HG02798 (cell line): ENCODE measurements at regions not wholly inside any gene's neighbourhood (a gene's known extent, or its start where the extent isn't known, plus 50 kb on each side); places are given as distances from the start of the nearest gene placed in this dataset.

Experiments used
- ATAC-seq: cut with Tn5 transposase; IDR thresholded peaks from one replicate; pipeline ENCODE4 v1.9.1; 2021; ENCODE audit warnings: mild to moderate bottlenecking; ENCODE audit not compliant: unreplicated experiment, poor library complexity

DNA sequence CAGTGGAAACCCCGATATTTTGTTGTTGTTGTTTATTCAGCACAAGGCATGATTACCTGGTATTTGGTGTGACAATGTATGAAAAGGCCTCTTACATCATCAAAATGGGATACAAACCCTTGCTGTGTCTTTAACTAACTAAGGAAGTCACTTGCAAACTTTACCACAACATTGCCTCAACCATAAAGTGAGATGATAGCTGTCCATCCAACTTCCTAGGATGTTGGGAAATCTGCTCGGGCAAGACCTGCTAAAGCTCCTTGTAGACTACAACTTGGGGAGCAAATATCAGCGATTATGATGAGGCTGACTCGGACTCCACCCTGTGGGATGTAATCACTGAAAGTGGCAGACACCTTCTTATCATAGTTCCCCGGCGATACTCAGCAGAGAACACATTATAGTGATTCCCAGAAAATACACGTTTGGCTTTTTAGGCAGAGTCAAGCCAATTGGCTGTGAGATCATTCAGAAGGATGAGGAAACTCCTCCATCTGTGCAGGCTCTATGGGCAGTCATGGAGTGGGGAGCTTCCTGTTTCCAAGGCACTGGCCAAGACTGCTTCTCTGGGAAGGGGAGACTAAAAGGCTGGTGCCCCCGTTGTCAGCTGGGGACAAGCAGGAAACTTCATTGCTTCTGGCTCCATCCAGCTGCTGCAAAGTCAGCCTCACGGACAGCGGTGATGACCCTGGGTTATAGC lies 289.0 kb downstream of the RNF144A start:
- no peak for ATAC-seq

GRCh38 chr2:7207631-7208030 lies 290.4 kb downstream of the RNF144A start:
- no peak for ATAC-seq

GRCh38 chr2:7209757-7210555 lies 292.7 kb downstream of the RNF144A start:
- no peak for ATAC-seq

GRCh38 chr2:7210712-7211111 lies 293.5 kb downstream of the RNF144A start:
- ATAC-seq = no peak

GRCh38 chr2:7225848-7226247 lies 308.6 kb downstream of the RNF144A start:
- ATAC-seq = no peak

DNA sequence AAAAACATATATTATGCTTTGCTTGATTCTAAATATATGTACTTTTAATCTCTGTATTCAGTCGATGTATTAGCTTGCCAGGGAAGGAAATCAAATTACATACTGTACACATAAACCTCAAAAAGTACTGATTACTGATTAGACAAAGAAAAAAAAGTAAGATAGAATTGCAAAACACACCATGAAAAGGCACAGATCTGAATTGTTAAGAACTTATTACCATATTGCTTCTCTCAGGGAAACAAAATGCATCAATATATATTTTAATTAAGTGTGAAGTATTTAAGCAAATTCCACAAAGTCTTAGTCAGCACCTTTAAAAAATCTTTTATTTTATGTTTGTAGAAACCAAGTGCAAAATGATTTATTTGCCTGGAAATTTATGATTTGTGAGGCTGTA lies 309.3 kb downstream of the RNF144A start:
- ATAC-seq = no peak

DNA sequence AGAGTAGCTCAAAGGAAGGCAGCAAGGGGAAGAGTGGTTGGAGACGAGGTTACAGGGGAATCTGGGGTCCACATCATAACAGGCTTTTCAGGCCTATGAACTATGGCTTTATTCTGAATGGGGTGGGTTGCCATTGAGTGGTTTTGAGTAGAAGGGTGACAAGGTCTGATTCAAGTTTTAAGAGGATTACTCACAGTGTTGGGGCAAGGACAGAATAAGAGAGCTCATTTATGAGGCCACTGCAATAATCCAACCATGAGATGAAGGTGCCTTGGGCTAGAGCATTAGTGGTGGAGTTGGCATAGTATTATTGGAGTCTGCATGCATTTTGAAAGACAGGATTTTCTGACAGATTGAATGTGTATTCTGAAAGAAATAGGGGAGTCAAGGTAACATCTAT lies 315.9 kb downstream of the RNF144A start:
- ATAC-seq = no peak

DNA sequence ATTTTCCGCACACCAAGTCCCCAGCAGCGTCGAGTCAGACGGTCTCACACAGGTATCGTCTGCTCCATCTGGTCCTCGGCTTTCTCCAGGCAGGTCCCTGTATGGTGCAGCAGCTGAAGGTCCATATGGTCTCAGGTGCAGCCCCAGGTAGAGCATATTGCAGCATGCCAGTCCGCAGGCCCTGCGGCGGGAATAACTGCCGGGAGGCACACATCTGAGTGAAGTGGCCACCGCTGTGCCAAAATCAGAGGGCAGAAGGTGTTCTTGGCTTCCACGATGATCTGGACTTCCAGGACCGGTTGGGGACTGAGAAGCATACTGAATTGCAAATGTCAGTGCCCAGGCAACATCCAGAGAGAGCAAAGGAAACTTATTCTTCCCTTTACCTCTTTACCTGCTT lies 320.3 kb downstream of the RNF144A start:
- ATAC-seq = no peak

DNA sequence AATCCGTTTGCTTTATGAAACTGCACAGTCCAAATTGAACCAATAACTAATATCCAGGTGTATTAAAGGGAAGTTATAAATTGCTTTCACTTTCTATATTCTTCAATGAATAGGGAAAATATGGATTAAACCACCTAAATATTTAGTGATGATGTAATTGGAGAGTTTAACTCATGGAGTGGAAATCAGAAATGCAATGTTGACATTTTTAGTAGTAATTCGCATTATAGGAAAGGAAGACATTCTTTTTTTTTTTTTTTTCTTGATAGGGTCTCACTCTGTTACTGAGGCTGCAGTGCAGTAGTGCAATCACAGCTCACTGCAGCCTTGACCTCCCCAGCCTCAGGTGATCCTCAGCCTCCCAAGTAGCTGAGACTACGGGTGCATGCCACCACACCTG lies 321.9 kb downstream of the RNF144A start:
- ATAC-seq = no peak

GRCh38 chr2:7241041-7241745 lies 324.0 kb downstream of the RNF144A start:
- no peak for ATAC-seq

DNA sequence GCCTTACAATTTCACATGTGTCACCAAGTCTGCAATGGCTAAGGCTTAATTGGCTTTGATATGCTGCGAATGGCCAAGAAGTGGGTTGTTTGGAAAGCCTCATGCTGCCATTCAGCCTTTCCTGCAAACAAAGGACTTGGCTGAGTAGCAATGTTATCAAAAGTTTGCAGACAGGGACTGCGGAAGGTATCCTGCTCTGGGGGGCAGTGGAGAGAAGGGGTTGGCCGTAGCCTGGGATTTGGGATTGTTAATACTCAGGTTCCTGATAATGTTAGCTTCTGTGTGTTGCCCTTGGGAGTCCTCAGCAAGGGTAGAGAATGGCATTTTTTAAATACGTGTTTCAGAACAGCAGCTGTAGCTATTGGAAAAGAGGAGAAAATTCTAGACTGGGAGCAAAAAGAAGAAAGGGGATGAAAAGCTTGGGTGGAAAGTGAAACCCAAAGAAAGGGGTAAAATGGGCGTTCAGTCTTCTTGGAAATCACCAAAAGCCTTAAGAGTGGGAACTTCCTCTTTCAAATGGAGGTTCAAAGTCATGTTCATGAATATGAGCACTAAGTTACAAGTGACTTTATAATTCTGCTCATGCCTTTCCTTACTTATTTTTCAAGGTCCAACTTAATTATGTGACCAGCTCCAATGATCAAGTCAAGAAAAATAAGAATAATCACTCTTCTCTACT lies 325.1 kb downstream of the RNF144A start:
- ATAC-seq = no peak

DNA sequence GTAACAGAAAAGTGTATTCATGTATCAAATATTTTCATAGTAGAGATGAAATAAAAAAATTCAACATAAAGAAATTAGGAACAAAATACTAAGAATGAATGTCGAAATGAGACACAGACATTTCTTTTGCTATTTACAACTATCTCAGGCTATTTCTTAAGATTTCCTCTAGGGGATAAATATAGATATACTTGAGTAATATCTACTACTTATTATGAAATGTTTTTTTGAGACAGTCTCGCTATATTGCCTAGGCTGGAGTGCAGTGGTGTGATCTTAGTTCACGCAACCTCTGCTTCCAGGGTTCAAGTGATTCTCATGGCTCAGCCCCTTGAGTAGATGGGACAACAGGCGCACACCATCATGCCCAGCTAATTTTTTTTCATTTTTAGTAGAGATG lies 326.1 kb downstream of the RNF144A start:
- no peak for ATAC-seq

GRCh38 chr2:7256377-7256776 lies 339.2 kb downstream of the RNF144A start:
- no peak for ATAC-seq

DNA sequence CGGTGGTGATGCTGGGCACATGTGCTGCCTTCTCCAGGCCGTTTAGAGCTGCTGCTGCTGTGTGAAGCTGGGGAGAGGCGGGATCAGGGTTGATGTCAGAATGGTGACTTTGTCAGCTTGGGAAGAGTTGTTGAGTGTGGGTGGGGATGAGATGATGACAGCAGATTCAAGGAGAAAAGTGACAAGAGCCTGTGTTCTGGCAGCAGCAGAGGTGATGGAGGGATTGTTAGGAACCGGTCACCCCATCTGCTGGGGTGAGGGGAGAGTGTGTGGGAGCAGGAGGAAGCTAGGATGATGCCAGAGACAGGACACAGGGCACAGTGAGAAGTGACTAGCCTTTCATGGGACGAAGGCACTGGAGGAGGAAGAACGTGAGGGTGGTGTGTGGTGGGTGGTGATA lies 345.5 kb downstream of the RNF144A start:
- ATAC-seq = no peak

DNA sequence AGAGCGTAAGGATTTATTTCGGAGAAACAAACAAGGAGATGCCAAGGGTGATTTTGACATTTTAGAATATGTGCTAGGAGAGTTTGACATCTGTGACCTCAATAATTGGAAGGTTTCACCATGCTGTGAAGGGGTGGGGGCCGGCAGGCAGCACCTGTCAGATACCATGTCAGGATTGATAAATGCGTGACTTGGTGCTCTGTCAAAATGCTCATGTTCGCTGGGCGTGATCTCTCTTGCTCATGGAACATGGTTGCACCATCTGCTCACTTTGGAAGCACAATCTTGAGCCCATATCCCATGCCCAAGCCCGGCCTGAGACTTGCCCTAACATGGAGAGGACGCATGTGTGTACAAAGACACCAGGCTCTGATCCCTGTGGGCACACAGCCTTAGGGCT lies 347.6 kb downstream of the RNF144A start:
- no peak for ATAC-seq

DNA sequence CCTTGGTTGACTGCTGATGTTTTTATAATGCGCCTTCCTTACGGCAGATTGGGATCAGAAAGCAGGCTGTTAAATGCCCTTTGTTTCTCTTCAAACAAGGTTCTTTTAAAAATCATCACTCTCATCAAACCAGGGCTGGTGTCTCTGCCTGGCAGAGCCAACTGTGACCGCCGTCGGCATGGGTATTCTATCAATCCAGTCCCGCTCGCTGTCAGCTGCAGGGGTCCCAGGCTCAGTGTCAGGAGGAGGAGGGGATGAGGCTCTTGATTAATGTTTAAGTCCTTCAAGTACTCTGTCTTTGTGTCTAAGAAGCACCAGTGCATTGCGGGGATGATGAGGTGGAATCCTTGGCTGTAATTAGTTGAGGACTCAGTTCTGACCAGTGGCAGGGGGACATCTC lies 348.1 kb downstream of the RNF144A start:
- no peak for ATAC-seq

DNA sequence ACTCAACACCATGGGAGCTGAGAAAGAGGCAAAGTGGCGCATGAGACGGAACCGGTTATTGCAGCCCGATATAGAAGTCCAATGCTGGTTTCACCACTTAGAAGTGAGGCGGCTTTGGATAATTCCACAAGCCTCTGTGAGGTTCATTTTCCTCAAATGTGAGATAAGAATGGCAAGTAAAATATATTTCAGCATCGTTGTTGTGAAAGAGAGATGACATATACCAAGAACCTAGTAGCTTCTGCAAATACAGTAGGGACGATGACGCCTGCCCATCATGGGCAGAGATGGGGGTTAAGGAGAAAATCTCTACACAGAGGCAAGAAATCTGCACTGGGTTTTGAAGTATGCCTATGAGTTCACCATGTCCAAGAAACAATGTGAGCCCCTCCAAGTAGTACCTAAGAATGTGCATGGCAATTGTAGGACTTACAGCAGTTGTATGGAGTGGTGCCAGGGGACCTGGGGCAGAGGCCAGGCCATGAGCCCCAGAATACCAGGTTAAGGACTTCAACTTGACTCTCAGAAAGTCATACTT lies 352.0 kb downstream of the RNF144A start:
- no peak for ATAC-seq

DNA sequence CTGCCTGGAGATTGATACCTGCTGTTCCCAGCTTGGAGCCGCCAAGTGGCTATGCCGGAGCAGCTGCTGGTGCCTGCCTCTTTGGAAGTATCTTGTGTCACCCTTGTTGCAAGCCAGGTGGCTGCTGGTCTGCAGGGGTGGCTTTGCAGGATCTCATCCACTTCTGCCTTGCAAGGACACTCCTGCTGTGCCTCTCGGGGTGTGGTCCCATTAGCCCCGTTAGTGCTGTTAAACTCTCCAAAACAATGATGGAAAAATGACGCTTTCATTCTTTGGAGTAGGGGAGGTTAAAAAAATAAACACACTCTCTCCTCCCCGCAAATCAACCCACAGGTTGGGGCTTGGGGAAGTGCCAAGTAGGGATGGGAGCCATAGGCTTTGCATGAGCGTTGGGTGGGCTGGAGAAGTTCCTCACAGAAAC lies 352.8 kb downstream of the RNF144A start:
- ATAC-seq = no peak

DNA sequence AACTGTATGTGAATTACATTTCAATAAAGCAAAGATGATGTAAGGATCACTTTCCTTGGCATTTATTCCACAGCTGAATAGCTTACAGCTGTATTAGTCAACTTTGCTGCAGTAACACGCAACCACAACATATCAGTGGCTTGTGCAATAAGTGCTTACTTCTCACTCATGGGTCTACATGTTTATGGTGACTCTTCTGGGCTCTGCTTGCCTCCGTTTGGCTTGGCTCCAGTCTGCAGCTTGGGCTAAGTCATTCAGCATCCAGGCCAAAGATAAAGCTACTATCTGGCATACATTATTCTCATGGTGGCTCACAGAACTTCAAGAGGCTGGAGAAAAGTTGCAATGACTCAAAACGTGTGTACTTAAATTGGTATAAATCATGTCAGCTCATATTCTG lies 355.0 kb downstream of the RNF144A start:
- ATAC-seq = no peak

DNA sequence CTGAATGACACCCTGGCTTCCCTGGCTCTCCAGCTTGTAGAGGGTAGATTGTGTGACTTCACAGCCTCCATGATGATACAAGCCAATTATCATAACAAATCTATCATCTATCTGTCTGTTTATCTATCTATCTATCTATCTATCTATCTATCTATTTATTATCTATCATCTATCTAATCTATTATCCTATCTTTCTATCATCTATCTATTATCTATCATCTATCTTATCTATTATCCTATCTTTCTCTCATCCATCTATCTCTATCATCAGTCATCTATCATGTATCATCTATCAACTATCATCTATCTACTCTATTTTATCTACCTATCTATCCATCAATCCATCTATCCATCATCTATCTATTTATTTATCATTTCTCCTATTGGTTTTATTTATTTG lies 361.8 kb downstream of the RNF144A start:
- no peak for ATAC-seq
